ENCODE measurements at regions not wholly inside any gene's neighbourhood (a gene's known extent, or its start where the extent isn't known, plus 50 kb on each side); places are given as distances from the start of the nearest gene placed in this dataset.

DNA sequence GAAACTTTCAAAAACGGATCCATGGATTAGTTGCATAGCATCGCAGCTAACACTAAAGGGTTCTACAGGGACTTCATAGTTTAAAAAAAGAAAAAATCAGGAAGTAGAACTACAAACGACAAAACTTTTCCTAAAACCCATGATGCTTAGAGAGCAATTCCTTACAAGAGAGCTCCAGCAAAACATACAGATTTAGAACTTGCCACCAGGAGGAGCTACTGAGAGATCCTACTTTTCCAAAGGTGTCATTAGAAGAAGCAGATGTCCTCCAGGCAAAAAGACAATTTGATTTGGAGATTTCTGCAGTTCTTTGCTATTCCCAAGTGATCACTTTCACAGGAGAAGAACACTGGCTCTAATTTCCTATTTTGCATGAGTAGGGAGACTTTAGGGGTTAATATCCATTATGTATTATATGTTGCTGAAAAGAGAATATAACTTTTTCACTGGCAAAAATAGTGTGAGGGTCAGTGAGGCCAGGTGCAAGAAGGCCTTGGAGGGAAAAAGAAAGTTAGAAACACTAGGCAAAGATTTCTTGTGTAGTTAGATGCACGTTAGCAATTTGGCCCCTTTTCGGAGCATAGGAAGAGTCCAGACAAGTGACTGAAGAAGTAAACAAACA is 436.2 kb downstream of the SUCLG1 start:
- TF ChIP-seq CTCF (conservative IDR thresholded peaks at IDR 0.05; ENCODE audit: low read depth, low read length) (peak; percentile 81), EZH2phosphoT487 (IDR thresholded peaks at IDR 0.05; ENCODE audit: borderline replicate concordance, low read length) (no peak), EZH2 (IDR thresholded peaks at IDR 0.05; ENCODE audit: low read length, unreplicated experiment) (no peak)
